Liver (tissue), 8 donors: ENCODE measurements at regions not wholly inside any gene's neighbourhood (a gene's known extent, or its start where the extent isn't known, plus 50 kb on each side); places are given as distances from the start of the nearest gene placed in this dataset.

ENCODE experiments used
- DNase-seq: peaks from one replicate; pipeline ENCODE4 v3.0.0-alpha.2; 2017; ENCODE audit warnings: low spot score
- H3K27ac ChIP-seq, 2 donors: one replicate each; pipeline ENCODE4 v1.7.0; 2013; ENCODE audit warnings: inconsistent platforms in 2 of 2, low read length in 2 of 2, control low read depth in 1 of 2, low read depth in 1 of 2, mild to moderate bottlenecking in 1 of 2
- H3K27me3 ChIP-seq, 4 donors: one replicate each; pipeline versions ENCODE4 v1.6.1 to v1.7.0; 2013; ENCODE audit warnings: low read length in 3 of 4, inconsistent platforms in 1 of 4, mild to moderate bottlenecking in 1 of 4, moderate library complexity in 1 of 4; ENCODE audit not compliant: control insufficient read depth in 4 of 4, insufficient read depth in 4 of 4
- H3K36me3 ChIP-seq, 4 donors: one replicate each; pipeline versions ENCODE4 v1.6.1 to v1.7.0; 2013; ENCODE audit warnings: low read length in 3 of 4, mild to moderate bottlenecking in 3 of 4, low read depth in 1 of 4, moderate library complexity in 1 of 4; ENCODE audit not compliant: control insufficient read depth in 4 of 4, insufficient read depth in 3 of 4
- H3K4me1 ChIP-seq, 4 donors: one replicate each; pipeline versions ENCODE4 v1.6.1 to v1.7.0; 2013; ENCODE audit warnings: low read length in 3 of 4, mild to moderate bottlenecking in 3 of 4, moderate library complexity in 1 of 4; ENCODE audit not compliant: control insufficient read depth in 4 of 4, insufficient read depth in 4 of 4
- H3K4me3 ChIP-seq, 3 donors: one replicate each; pipeline versions ENCODE4 v1.6.1 to v1.7.0; 2013; ENCODE audit warnings: low read length in 3 of 3, control low read depth in 1 of 3, low read depth in 1 of 3, mild to moderate bottlenecking in 1 of 3
- H3K9ac ChIP-seq, 2 donors: one replicate each; pipeline ENCODE4 v1.7.0; 2013; ENCODE audit warnings: low read length in 2 of 2, mild to moderate bottlenecking in 2 of 2, moderate library complexity in 2 of 2, control low read depth in 1 of 2, low read depth in 1 of 2
- H3K9me3 ChIP-seq, 4 donors: one replicate each; pipeline versions ENCODE4 v1.6.1 to v1.7.0; 2013; ENCODE audit warnings: low read length in 3 of 4; ENCODE audit not compliant: control insufficient read depth in 4 of 4
- ATF3 ChIP-seq: IDR thresholded peaks from 2 replicates; pipeline ENCODE4 v1.6.1; 2016; ENCODE audit warnings: antibody characterized with exemption
- CTCF ChIP-seq: fragments of 150-350 bp; IDR thresholded peaks from 2 replicates; pipeline ENCODE4 v1.5.1; 2017; ENCODE audit warnings: improper control_type of control experiment, low read depth, low read length; ENCODE audit not compliant: missing input control
- EGR1 ChIP-seq, 2 donors: IDR thresholded peaks; 2 replicates each; pipeline ENCODE4 v1.6.1; 2016 to 2018; ENCODE audit warnings: antibody characterized with exemption in 2 of 2, low read depth in 2 of 2
- FOXA2 ChIP-seq: IDR thresholded peaks from 2 replicates; pipeline ENCODE4 v1.6.1; 2016; ENCODE audit warnings: antibody characterized with exemption
- GABPA ChIP-seq, 2 donors: IDR thresholded peaks in 1 of 2; conservative IDR thresholded peaks in 1 of 2; 2 replicates each; pipeline ENCODE4 v1.6.1; 2016; ENCODE audit warnings: antibody characterized with exemption in 2 of 2, mild to moderate bottlenecking in 1 of 2, moderate library complexity in 1 of 2
- HNF4A ChIP-seq, 2 donors: conservative IDR thresholded peaks; 2 replicates each; pipeline ENCODE4 v1.6.1; 2016; ENCODE audit warnings: antibody characterized with exemption in 2 of 2, mild to moderate bottlenecking in 2 of 2
- HNF4G ChIP-seq: IDR thresholded peaks from 2 replicates; pipeline ENCODE4 v1.6.1; 2016; ENCODE audit warnings: antibody characterized with exemption
- JUND ChIP-seq, 2 donors: IDR thresholded peaks; 2 replicates each; pipeline ENCODE4 v1.6.1; 2016; ENCODE audit warnings: antibody characterized with exemption in 2 of 2
- MAX ChIP-seq: IDR thresholded peaks from 2 replicates; pipeline ENCODE4 v1.6.1; 2016; ENCODE audit warnings: antibody characterized with exemption
- NR2F2 ChIP-seq: IDR thresholded peaks from 2 replicates; pipeline ENCODE4 v1.6.1; 2016; ENCODE audit warnings: antibody characterized with exemption
- RAD21 ChIP-seq, 2 donors: IDR thresholded peaks; 2 replicates each; pipeline ENCODE4 v1.6.1; 2016; ENCODE audit warnings: antibody characterized with exemption in 2 of 2, mild to moderate bottlenecking in 2 of 2
- REST ChIP-seq: IDR thresholded peaks from 2 replicates; pipeline ENCODE4 v1.6.1; 2016; ENCODE audit warnings: antibody characterized with exemption, mild to moderate bottlenecking
- RXRA ChIP-seq, 2 donors: IDR thresholded peaks; 2 replicates each; pipeline ENCODE4 v1.6.1; 2017 to 2018; ENCODE audit warnings: antibody characterized with exemption in 2 of 2, mild to moderate bottlenecking in 1 of 2
- SP1 ChIP-seq: IDR thresholded peaks from 2 replicates; pipeline ENCODE4 v1.6.1; 2018; ENCODE audit warnings: antibody characterized with exemption, mild to moderate bottlenecking
- TAF1 ChIP-seq: conservative IDR thresholded peaks from 2 replicates; pipeline ENCODE4 v1.6.1; 2016; ENCODE audit warnings: antibody characterized with exemption, mild to moderate bottlenecking
- ZBTB33 ChIP-seq: IDR thresholded peaks from 2 replicates; pipeline ENCODE4 v1.6.1; 2016; ENCODE audit warnings: antibody characterized with exemption
- WGBS: extraction: QIAGEN DNeasy Blood & Tissue Kit; methylation state at CpG from one replicate; pipeline ENCODE4 v1.1.7; 2013; 5-methylcytosine and 5-hydroxymethylcytosine counted together
- donor health status: healthy.
- donor health status: healthy.
- donor health status: healthy.
- donor health status: healthy.
- donor health status: healthy.

- no peaks in the 10 kb centered on the region for H3K36me3 ChIP-seq
- H3K27ac ChIP-seq, result no peak overlapping the region
- WGBS, result 79% methylated on average over 2 of the region's 2 CpGs
- no peak for TF ChIP-seq HNF4G
- no peak for TF ChIP-seq EGR1 (IDR thresholded peaks at IDR 0.05; ENCODE audit: low read depth in 2 of 2)
- TF ChIP-seq ZBTB33, result no peak
- TF ChIP-seq REST, result no peak
- TF ChIP-seq RXRA (IDR thresholded peaks at IDR 0.05), result no peak
- no peak for TF ChIP-seq HNF4A (conservative IDR thresholded peaks at IDR 0.05)
- no peak for TF ChIP-seq RAD21 (IDR thresholded peaks at IDR 0.05)
- no peak for TF ChIP-seq CTCF
- no peak for TF ChIP-seq SP1
- no peak overlapping the region for H3K9ac ChIP-seq
- no peak overlapping the region for H3K4me3 ChIP-seq
- H3K4me1 ChIP-seq, result peaks cover 0 to 15% (median 14%) of the 10 kb centered on the region in 4 donors
- no peaks in the 10 kb centered on the region for H3K9me3 ChIP-seq
- no peaks in the 10 kb centered on the region for H3K27me3 ChIP-seq
- DNase-seq, result no peak
These were observed 70.3 kb downstream of the TNFSF18 start for GRCh38 chr1:172980456-172980855.

GRCh38 chr1:172980971-172981370, 69.8 kb downstream of the TNFSF18 start:
- Histone ChIP-seq H3K27me3 (no peaks in the 10 kb centered on the region), H3K4me1 (peaks cover 0 to 11% (median 10%) of the 10 kb centered on the region in 4 donors), H3K36me3 (no peaks in the 10 kb centered on the region), H3K4me3 (no peak overlapping the region), H3K9me3 (no peaks in the 10 kb centered on the region), H3K9ac (no peak overlapping the region), H3K27ac (no peak overlapping the region)
- WGBS, result 91% methylated on average over 1 of the region's 2 CpGs
- DNase-seq, result no peak
- no peak for TF ChIP-seq SP1
- no peak for TF ChIP-seq JUND (IDR thresholded peaks at IDR 0.05)
- TF ChIP-seq FOXA2, result no peak
- TF ChIP-seq NR2F2, result no peak
- no peak for TF ChIP-seq CTCF
- TF ChIP-seq GABPA (IDR thresholded peaks at IDR 0.05 in 1 of 2, conservative IDR thresholded peaks at IDR 0.05 in 1 of 2), result no peak
- no peak for TF ChIP-seq REST
- TF ChIP-seq HNF4G, result no peak
- TF ChIP-seq TAF1, result no peak
- no peak for TF ChIP-seq ATF3
- no peak for TF ChIP-seq RAD21 (IDR thresholded peaks at IDR 0.05)
- no peak for TF ChIP-seq HNF4A (conservative IDR thresholded peaks at IDR 0.05)
- TF ChIP-seq MAX, result no peak
